PC-3 (cell line): ENCODE measurements at regions not wholly inside any gene's neighbourhood (a gene's known extent, or its start where the extent isn't known, plus 50 kb on each side); places are given as distances from the start of the nearest gene placed in this dataset.

Experiments used
- ATAC-seq: fragments of 200-7000 bp; cut with Tn5 transposase; 2 replicates; pipeline ENCODE4 v1.9.1; 2020; ENCODE audit warnings: mild to moderate bottlenecking, moderate library complexity
- BruUV-seq: library from RNA; stranded (reverse); fragments of 400-500 nt; replicated peaks from 2 replicates; lab custom pipeline; 2021; lab: Mats Ljungman, UMichigan
- CTCF ChIA-PET: fragments of 300-600 bp; sonication (Branson Sonifier 250); formaldehyde crosslinking; loops from one replicate; lab custom pipeline; 2022; ENCODE audit warnings: antibody characterized with exemption; lab: Charles Lee
- POLR2A ChIA-PET: fragments of 300-600 bp; sonication (Branson Sonifier 250); formaldehyde crosslinking; loops from one replicate; lab custom pipeline; 2022; ENCODE audit warnings: antibody characterized with exemption; ENCODE audit not compliant: unreplicated experiment; lab: Charles Lee
- DNase-seq: peaks from one replicate; pipeline ENCODE4 v3.0.0-alpha.2; 2015
- H2AFZ ChIP-seq: fragments of 300-600 bp; sonication (generic); 2 replicates; pipeline ENCODE4 v1.6.0; 2016; ENCODE audit warnings: antibody characterized with exemption, low read length
- H3F3A ChIP-seq: fragments of 300-600 bp; sonication (generic); one replicate; pipeline ENCODE4 v1.6.0; 2017; ENCODE audit warnings: antibody characterized with exemption, low read length, control low read depth, mild to moderate bottlenecking; ENCODE audit not compliant: unreplicated experiment
- H3K27ac ChIP-seq: fragments of 300-600 bp; sonication (generic); 2 replicates; pipeline ENCODE4 v1.5.1; 2016; ENCODE audit warnings: mild to moderate bottlenecking, low read length
- H3K27me3 ChIP-seq: fragments of 300-600 bp; sonication (generic); 2 replicates; pipeline ENCODE4 v1.6.1; 2016; ENCODE audit warnings: low read length, mixed read lengths
- H3K36me3 ChIP-seq: fragments of 300-600 bp; sonication (generic); 2 replicates; pipeline ENCODE4 v1.6.1; 2016; ENCODE audit warnings: low read depth, mixed run types, low read length, mixed read lengths
- H3K4me1 ChIP-seq: fragments of 300-600 bp; sonication (generic); 2 replicates; pipeline ENCODE4 v1.5.1; 2016; ENCODE audit warnings: low read length; ENCODE audit not compliant: insufficient read depth
- H3K4me2 ChIP-seq: fragments of 300-600 bp; sonication (generic); 2 replicates; pipeline ENCODE4 v1.6.0; 2016; ENCODE audit warnings: low read length
- H3K4me3 ChIP-seq: fragments of 300-600 bp; sonication (generic); 2 replicates; pipeline ENCODE4 v1.5.1; 2016; ENCODE audit warnings: mild to moderate bottlenecking, low read length, mixed read lengths
- H3K79me2 ChIP-seq: fragments of 300-600 bp; sonication (generic); 2 replicates; pipeline ENCODE4 v1.6.1; 2017; ENCODE audit warnings: low read length, mixed read lengths
- H3K9ac ChIP-seq: fragments of 300-600 bp; sonication (generic); 2 replicates; pipeline ENCODE4 v1.6.0; 2016; ENCODE audit warnings: mild to moderate bottlenecking, low read length
- H3K9me2 ChIP-seq: fragments of 300-600 bp; sonication (generic); replicated peaks from 2 replicates; pipeline ENCODE4 v1.6.1; 2016; ENCODE audit warnings: mixed run types, low read length, mixed read lengths
- H3K9me3 ChIP-seq: fragments of 300-600 bp; sonication (generic); 2 replicates; pipeline ENCODE4 v1.6.1; 2016; ENCODE audit warnings: low read length, mixed read lengths
- H4K20me1 ChIP-seq: fragments of 300-600 bp; sonication (generic); 2 replicates; pipeline ENCODE4 v1.6.1; 2016; ENCODE audit warnings: low read length, mixed read lengths
- EZH2 ChIP-seq: fragments of 300-600 bp; sonication (generic); IDR thresholded peaks from one replicate; pipeline ENCODE4 v1.6.1; 2017; ENCODE audit warnings: antibody characterized with exemption, mild to moderate bottlenecking, low read length; ENCODE audit not compliant: unreplicated experiment
- EZH2phosphoT487 ChIP-seq: fragments of 300-600 bp; sonication (generic); IDR thresholded peaks from 2 replicates; pipeline ENCODE4 v1.6.1; 2018; ENCODE audit warnings: mild to moderate bottlenecking, antibody characterized with exemption, low read length, borderline replicate concordance
- intact Hi-C: fragments of 100-400 bp; cut with micrococcal nuclease; formaldehyde crosslinking; loops from 2 replicates; pipeline ENCODE4 v1.9.0; 2023
- TF ChIP-seq, protein P1 (sequence below): fragments of 300-600 bp; sonication (generic); conservative IDR thresholded peaks from 2 replicates; pipeline ENCODE4 v1.5.1; 2017; ENCODE audit warnings: antibody characterized with exemption, low read depth, mild to moderate bottlenecking, low read length

DNA sequence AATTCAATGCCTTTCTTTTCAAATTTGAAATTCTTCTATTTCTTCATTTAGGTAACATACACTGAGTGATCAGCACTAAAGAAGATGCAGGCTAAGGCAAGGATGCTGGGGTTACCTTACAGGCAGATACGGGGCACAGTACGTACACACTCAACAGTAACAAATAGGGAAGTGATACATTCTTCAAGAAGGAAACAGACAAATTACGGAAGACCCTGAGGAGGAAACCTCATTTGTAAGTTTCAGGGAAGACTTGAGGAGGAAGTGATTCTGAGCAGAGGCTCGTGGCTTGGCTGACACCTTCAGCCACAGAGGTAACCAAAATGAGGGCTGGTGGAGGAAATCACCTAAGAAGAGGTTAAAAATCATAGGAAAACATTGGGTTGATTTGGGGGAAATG, 1108.3 kb upstream of the KLHL29 start:
- CTCF ChIA-PET, result no interaction called here
- H2AFZ ChIP-seq, result no peak overlapping the region

DNA sequence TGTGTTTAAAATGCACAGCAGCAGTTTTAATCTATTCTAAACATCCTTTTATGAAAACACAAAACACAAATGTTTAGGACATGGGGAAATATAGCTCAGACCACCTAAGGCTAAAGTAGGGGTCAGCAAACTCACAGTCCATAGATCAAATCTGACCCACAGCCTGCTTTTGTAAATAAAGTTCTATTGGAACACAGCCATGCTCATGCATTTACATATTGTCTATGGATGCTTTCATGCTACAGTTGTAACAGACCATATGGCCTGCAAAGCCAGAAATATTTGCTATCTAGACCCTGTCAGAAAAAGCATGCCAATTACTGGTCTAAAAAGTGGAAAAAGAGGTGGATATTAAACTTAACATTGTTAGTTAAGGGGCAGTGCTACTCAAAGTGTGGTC, 1105.4 kb upstream of the KLHL29 start:
- no peaks in the 10 kb centered on the region for H3K36me3 ChIP-seq
- no peaks in the 10 kb centered on the region for H3K9me3 ChIP-seq
- H4K20me1 ChIP-seq, result no peaks in the 10 kb centered on the region
- no peak overlapping the region for H3K27ac ChIP-seq
- H3K9me2 ChIP-seq, result no peaks in the 10 kb centered on the region
- H3K4me1 ChIP-seq, result no peaks in the 10 kb centered on the region
- intact Hi-C loops, result no loop called here
- H3F3A ChIP-seq, result no peaks in the 10 kb centered on the region
- TF ChIP-seq EZH2 (no peak), EZH2phosphoT487 (no peak)
- TF ChIP-seq, protein P1, sequence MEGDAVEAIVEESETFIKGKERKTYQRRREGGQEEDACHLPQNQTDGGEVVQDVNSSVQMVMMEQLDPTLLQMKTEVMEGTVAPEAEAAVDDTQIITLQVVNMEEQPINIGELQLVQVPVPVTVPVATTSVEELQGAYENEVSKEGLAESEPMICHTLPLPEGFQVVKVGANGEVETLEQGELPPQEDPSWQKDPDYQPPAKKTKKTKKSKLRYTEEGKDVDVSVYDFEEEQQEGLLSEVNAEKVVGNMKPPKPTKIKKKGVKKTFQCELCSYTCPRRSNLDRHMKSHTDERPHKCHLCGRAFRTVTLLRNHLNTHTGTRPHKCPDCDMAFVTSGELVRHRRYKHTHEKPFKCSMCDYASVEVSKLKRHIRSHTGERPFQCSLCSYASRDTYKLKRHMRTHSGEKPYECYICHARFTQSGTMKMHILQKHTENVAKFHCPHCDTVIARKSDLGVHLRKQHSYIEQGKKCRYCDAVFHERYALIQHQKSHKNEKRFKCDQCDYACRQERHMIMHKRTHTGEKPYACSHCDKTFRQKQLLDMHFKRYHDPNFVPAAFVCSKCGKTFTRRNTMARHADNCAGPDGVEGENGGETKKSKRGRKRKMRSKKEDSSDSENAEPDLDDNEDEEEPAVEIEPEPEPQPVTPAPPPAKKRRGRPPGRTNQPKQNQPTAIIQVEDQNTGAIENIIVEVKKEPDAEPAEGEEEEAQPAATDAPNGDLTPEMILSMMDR, result no peak
- no peak for DNase-seq
- no TSS peak for BruUV-seq
- no peaks in the 10 kb centered on the region for H3K79me2 ChIP-seq
- no peak overlapping the region for H2AFZ ChIP-seq
- ChIA-PET CTCF (no interaction called here), POLR2A (no interaction called here)
- H3K4me3 ChIP-seq, result no peak overlapping the region
- H3K27me3 ChIP-seq, result no peaks in the 10 kb centered on the region
- H3K9ac ChIP-seq, result no peak overlapping the region
- no peak overlapping the region for H3K4me2 ChIP-seq
- ATAC-seq, result no peak

More for the DNA sequence above, 1108.3 kb upstream of the KLHL29 start:
- Histone ChIP-seq H3K9me2 (no peaks in the 10 kb centered on the region), H3K27me3 (no peaks in the 10 kb centered on the region), H3K4me2 (no peak overlapping the region), H3K4me3 (no peak overlapping the region), H4K20me1 (no peaks in the 10 kb centered on the region), H3K9ac (no peak overlapping the region), H3K9me3 (no peaks in the 10 kb centered on the region), H3F3A (no peaks in the 10 kb centered on the region), H3K36me3 (no peaks in the 10 kb centered on the region), H3K27ac (no peak overlapping the region), H3K79me2 (no peaks in the 10 kb centered on the region), H3K4me1 (no peaks in the 10 kb centered on the region)
- intact Hi-C loops, result no loop called here
- ATAC-seq (no peak), DNase-seq (no peak)
- TF ChIP-seq, protein P1, result no peak
- TF ChIP-seq EZH2 (no peak), EZH2phosphoT487 (no peak)
- POLR2A ChIA-PET, result no interaction called here
- BruUV-seq, result no TSS peak

DNA sequence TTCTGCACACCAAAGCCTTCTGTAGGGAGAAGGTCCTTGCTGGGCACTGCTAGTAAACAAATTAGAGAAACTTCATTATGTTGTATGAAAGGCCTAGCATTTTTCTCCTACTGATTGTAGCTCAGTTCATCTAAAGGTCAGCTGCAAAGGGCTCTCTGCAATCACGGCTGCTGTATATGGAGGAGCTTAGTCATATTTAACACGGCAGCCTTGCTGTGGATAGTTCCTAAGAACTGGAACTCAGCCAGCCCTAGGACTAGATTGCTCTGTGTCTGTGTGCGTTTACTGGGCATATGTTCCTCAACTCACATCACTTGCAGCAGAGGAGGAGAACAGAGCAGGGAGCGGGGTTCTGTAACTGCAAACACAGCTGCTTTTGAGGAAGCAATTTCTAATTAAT, 1103.9 kb upstream of the KLHL29 start:
- POLR2A ChIA-PET, result no interaction called here
- no peaks in the 10 kb centered on the region for H3K27me3 ChIP-seq
- H3K4me2 ChIP-seq, result no peak overlapping the region
- no TSS peak for BruUV-seq
- H3K27ac ChIP-seq, result no peak overlapping the region
- no peak overlapping the region for H3K4me3 ChIP-seq
- H3K9me2 ChIP-seq, result no peaks in the 10 kb centered on the region
- H4K20me1 ChIP-seq, result no peaks in the 10 kb centered on the region
- no peak overlapping the region for H2AFZ ChIP-seq
- H3K4me1 ChIP-seq, result no peaks in the 10 kb centered on the region
- TF ChIP-seq EZH2phosphoT487 (no peak), EZH2 (no peak)
- TF ChIP-seq, protein P1, result no peak
- CTCF ChIA-PET, result no interaction called here
- intact Hi-C loops, result no loop called here
- H3F3A ChIP-seq, result no peaks in the 10 kb centered on the region
- H3K9me3 ChIP-seq, result no peaks in the 10 kb centered on the region
- no peak for ATAC-seq
- DNase-seq, result no peak
- no peaks in the 10 kb centered on the region for H3K79me2 ChIP-seq
- H3K9ac ChIP-seq, result no peak overlapping the region
- H3K36me3 ChIP-seq, result no peaks in the 10 kb centered on the region
